Hepatocyte (in vitro differentiated cells): ENCODE measurements at regions not wholly inside any gene's neighbourhood (a gene's known extent, or its start where the extent isn't known, plus 50 kb on each side); places are given as distances from the start of the nearest gene placed in this dataset.

Experiments used
- CTCF ChIP-seq: fragments of 200-600 bp; sonication (generic); IDR thresholded peaks from 2 replicates; pipeline ENCODE4 v1.5.1; 2016; ENCODE audit warnings: antibody characterized with exemption, mild to moderate bottlenecking; ENCODE audit not compliant: poor library complexity
- EZH2 ChIP-seq: fragments of 200-600 bp; sonication (generic); IDR thresholded peaks from 2 replicates; pipeline ENCODE4 v1.6.1; 2016; ENCODE audit warnings: antibody characterized with exemption, mild to moderate bottlenecking, borderline replicate concordance

DNA sequence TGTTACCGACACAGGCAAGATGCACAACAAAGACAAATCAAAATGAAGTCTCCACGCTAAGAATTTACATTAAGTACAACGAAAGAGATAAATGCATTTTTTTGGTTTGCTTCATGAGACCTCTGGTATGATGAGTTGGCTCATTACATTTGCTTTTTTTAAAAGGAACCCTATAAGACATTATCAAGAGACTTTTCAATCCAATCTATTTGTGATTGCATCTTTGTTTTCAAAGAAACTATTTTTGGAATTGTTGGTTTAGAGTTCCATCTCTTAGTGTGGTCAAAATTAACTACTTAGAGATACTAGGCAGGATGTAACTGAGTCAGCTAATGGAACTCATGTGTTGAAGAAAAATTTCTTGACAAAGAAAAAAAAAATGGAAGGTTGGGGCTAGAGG lies 200.1 kb downstream of the ZC3H11B start:
- no peak for TF ChIP-seq EZH2
- no peak for TF ChIP-seq CTCF
